RWPE2 (cell line): ENCODE measurements at regions not wholly inside any gene's neighbourhood (a gene's known extent, or its start where the extent isn't known, plus 50 kb on each side); places are given as distances from the start of the nearest gene placed in this dataset.
"Not testable (repeated sequence)": the region's sequence is repeated elsewhere in the genome, so short reads cannot be mapped to it uniquely, and the experiment has no call there.

Source experiments
- ATAC-seq: fragments of 200-7000 bp; cut with Tn5 transposase; 3 replicates; pipeline ENCODE4 v1.9.1; 2021; ENCODE audit warnings: low read depth
- DNase-seq: peaks from one replicate; pipeline ENCODE4 v3.0.0-alpha.2; 2020; ENCODE audit warnings: low spot score
- H3K27ac ChIP-seq: fragments of 450-650 bp; 2 replicates; pipeline ENCODE4 v1.5.1; 2017; ENCODE audit warnings: mild to moderate bottlenecking; ENCODE audit not compliant: poor library complexity, severe bottlenecking
- H3K27me3 ChIP-seq: fragments of 250-450 bp; sonication (Bioruptor Pico); 2 replicates; pipeline ENCODE4 v1.5.1; 2021; ENCODE audit warnings: mild to moderate bottlenecking, moderate library complexity; ENCODE audit not compliant: insufficient read depth, poor library complexity, severe bottlenecking
- H3K36me3 ChIP-seq: fragments of 250-450 bp; sonication (Bioruptor Pico); 2 replicates; pipeline ENCODE4 v1.5.1; 2020; ENCODE audit warnings: low read depth, mild to moderate bottlenecking, moderate library complexity
- H3K4me1 ChIP-seq: fragments of 250-450 bp; sonication (Bioruptor Pico); 2 replicates; pipeline ENCODE4 v1.5.1; 2021; ENCODE audit warnings: mild to moderate bottlenecking, moderate library complexity; ENCODE audit not compliant: insufficient read depth, poor library complexity, severe bottlenecking
- H3K4me3 ChIP-seq: fragments of 250-450 bp; sonication (Bioruptor Pico); 2 replicates; pipeline ENCODE4 v1.5.1; 2021; ENCODE audit warnings: mild to moderate bottlenecking, moderate library complexity; ENCODE audit not compliant: severe bottlenecking
- H3K9me3 ChIP-seq: fragments of 250-450 bp; sonication (Bioruptor Pico); 2 replicates; pipeline ENCODE4 v1.5.1; 2021; ENCODE audit warnings: mild to moderate bottlenecking, moderate library complexity; ENCODE audit not compliant: severe bottlenecking
- TF ChIP-seq, protein P1 (sequence below): fragments of 450-650 bp; IDR thresholded peaks from one replicate; pipeline ENCODE4 v1.5.1; 2017; ENCODE audit warnings: mild to moderate bottlenecking, moderate library complexity; ENCODE audit not compliant: poor library complexity, severe bottlenecking

GRCh38 chr12:105887131-105887530, 251.6 kb downstream of the NUAK1 start:
- Histone ChIP-seq H3K36me3 (no peaks in the 10 kb centered on the region), H3K27ac (no peak overlapping the region), H3K9me3 (no peaks in the 10 kb centered on the region), H3K27me3 (no peaks in the 10 kb centered on the region), H3K4me1 (no peaks in the 10 kb centered on the region), H3K4me3 (no peak overlapping the region)
- ATAC-seq (no peak), DNase-seq (no peak)
- TF ChIP-seq, protein P1, sequence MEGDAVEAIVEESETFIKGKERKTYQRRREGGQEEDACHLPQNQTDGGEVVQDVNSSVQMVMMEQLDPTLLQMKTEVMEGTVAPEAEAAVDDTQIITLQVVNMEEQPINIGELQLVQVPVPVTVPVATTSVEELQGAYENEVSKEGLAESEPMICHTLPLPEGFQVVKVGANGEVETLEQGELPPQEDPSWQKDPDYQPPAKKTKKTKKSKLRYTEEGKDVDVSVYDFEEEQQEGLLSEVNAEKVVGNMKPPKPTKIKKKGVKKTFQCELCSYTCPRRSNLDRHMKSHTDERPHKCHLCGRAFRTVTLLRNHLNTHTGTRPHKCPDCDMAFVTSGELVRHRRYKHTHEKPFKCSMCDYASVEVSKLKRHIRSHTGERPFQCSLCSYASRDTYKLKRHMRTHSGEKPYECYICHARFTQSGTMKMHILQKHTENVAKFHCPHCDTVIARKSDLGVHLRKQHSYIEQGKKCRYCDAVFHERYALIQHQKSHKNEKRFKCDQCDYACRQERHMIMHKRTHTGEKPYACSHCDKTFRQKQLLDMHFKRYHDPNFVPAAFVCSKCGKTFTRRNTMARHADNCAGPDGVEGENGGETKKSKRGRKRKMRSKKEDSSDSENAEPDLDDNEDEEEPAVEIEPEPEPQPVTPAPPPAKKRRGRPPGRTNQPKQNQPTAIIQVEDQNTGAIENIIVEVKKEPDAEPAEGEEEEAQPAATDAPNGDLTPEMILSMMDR, result no peak

- H3K4me1 ChIP-seq, result no peaks in the 10 kb centered on the region
- H3K27me3 ChIP-seq, result no peaks in the 10 kb centered on the region
- no peak for ATAC-seq
- no peak overlapping the region for H3K27ac ChIP-seq
- no peak overlapping the region for H3K4me3 ChIP-seq
- no peaks in the 10 kb centered on the region for H3K36me3 ChIP-seq
- no peak for DNase-seq
- H3K9me3 ChIP-seq, result no peaks in the 10 kb centered on the region
- TF ChIP-seq, protein P1, result no peak
Observed at GRCh38 chr12:105888696-105889095, 250.1 kb downstream of the NUAK1 start.

DNA sequence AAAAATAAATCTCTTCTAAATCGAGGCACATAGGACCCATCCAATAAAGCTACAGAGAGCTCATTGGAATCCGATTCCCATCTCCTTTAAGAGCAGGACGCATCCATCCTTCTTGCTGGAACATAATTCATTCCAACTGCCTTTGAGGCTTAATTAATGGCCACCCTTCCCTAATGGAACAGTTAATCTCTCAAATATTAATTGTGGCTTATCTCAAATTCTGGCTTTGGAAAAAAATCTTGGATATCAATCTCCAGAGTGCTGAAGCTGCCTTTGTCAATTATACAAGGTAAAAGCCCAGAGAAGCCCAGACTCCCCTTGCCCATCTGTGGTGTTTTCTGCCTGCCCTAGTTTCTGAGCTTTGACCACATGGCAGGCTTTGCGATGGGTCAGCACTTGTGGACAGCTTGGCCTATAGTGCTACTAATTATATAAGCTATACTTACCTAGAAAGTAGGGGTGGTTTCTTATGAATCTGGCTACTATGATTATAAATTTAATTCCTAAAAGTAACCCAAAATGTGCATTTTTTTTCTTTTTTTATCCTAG, 246.3 kb downstream of the NUAK1 start:
- DNase-seq (no peak), ATAC-seq (no peak)
- Histone ChIP-seq H3K27me3 (no peaks in the 10 kb centered on the region), H3K4me3 (no peak overlapping the region), H3K4me1 (no peaks in the 10 kb centered on the region), H3K36me3 (no peaks in the 10 kb centered on the region), H3K27ac (no peak overlapping the region), H3K9me3 (no peaks in the 10 kb centered on the region)
- TF ChIP-seq, protein P1, result no peak

DNA sequence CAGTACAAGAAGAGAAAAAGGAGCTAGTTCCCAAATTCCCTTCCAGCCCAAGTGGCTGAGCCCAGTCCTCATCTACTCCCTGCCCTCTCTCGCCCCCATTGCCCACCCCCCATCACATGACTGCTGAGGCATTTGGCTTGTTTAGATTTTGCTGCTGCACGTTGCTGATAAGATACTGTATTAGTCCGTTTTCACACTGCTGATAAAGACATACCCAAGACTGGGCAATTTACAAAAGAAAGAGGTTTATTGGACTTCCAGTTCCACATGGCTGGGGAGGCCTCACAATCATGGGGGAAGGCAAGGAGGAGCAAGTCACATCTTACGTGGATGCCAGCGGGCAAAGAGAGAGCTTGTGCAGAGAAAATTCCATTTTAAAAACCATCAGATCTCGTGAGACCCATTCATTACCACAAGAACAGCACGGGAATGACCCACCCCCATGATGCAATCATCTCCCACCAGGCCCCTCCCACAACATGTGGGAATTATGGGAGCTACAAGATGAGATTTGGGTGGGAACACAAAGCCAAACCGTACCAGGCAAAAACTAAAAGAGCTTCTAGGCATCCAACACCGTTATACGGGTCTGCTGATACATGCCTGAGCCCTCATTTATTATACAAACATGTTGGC, 243.4 kb downstream of the NUAK1 start:
- not testable (repeated sequence) for H3K27me3 ChIP-seq, H3K4me1 ChIP-seq, DNase-seq, H3K36me3 ChIP-seq, H3K4me3 ChIP-seq, H3K27ac ChIP-seq, H3K9me3 ChIP-seq, ATAC-seq

- H3K27ac ChIP-seq, result no peak overlapping the region
- no peaks in the 10 kb centered on the region for H3K4me1 ChIP-seq
- ATAC-seq, result no peak
- TF ChIP-seq, protein P1, result no peak
- DNase-seq, result no peak
- H3K27me3 ChIP-seq, result no peaks in the 10 kb centered on the region
- H3K36me3 ChIP-seq, result no peaks in the 10 kb centered on the region
- H3K9me3 ChIP-seq, result no peaks in the 10 kb centered on the region
- H3K4me3 ChIP-seq, result no peak overlapping the region
Observed at GRCh38 chr12:105897311-105897725, 241.4 kb downstream of the NUAK1 start.

GRCh38 chr12:105898271-105898670, 240.5 kb downstream of the NUAK1 start:
- not testable (repeated sequence) for H3K4me3 ChIP-seq, H3K36me3 ChIP-seq, ATAC-seq, H3K9me3 ChIP-seq, DNase-seq, H3K4me1 ChIP-seq, H3K27me3 ChIP-seq, H3K27ac ChIP-seq
